HepG2 (cell line): ENCODE measurements at regions not wholly inside any gene's neighbourhood (a gene's known extent, or its start where the extent isn't known, plus 50 kb on each side); places are given as distances from the start of the nearest gene placed in this dataset.
A peak's percentile ranks its signal among the peaks of the same experiment; 100 is the strongest.

ENCODE experiments used
- ATAC-seq: fragments of 200-7000 bp; cut with Tn5 transposase; 3 replicates; pipeline ENCODE4 v1.9.1; 2020; ENCODE audit warnings: mild to moderate bottlenecking, moderate library complexity
- BruUV-seq: library from RNA; stranded (reverse); fragments of 400-500 nt; replicated peaks from 2 replicates; lab custom pipeline; 2021; lab: Mats Ljungman, UMichigan
- CTCF ChIA-PET: fragments of 300-600 bp; formaldehyde crosslinking; extraction: SDS; loops from one replicate; lab custom pipeline; 2021; ENCODE audit warnings: low total read pairs, inconsistent platforms, low intra/inter-chr PET ratio; lab: Yijun Ruan, JAX
- POLR2A ChIA-PET: fragments of 350-600 bp; sonication (Branson Sonifier 250); formaldehyde crosslinking; loops from one replicate; lab custom pipeline; 2020; ENCODE audit warnings: antibody characterized with exemption, inconsistent platforms; lab: Yijun Ruan, JAX
- DNase-seq: peaks from one replicate; pipeline ENCODE4 v3.0.0-alpha.2; 2015; ENCODE audit warnings: low spot score
- FAIRE-seq: peaks from 3 replicates; lab custom pipeline; 2011; peaks lifted over from hg19 to GRCh38; lab: Jason Lieb, UNC
- H2AFZ ChIP-seq: one replicate; pipeline ENCODE4 v1.6.1; 2011; ENCODE audit warnings: low read length, inconsistent platforms
- H3K27ac ChIP-seq: fragments of 300-600 bp; 3 replicates; pipeline ENCODE4 v1.8.0; 2011; ENCODE audit warnings: mixed run types, mild to moderate bottlenecking, mixed read lengths, low read length, inconsistent platforms; ENCODE audit not compliant: insufficient read depth; ENCODE audit errors: extremely low read length
- H3K27me3 ChIP-seq, 2 experiments: fragments of 200-600 bp in 1 of 2; 2 replicates in 1 of 2; 3 replicates in 1 of 2; pipeline versions ENCODE4 v1.6.0 to v1.8.0; 2011; ENCODE audit warnings: low read length in 2 of 2, mild to moderate bottlenecking in 2 of 2, moderate library complexity in 2 of 2, inconsistent platforms in 1 of 2; ENCODE audit not compliant: insufficient read depth in 2 of 2, control insufficient read depth in 1 of 2
- H3K36me3 ChIP-seq, 2 experiments: fragments of 200-600 bp in 1 of 2; replicated peaks in 1 of 2; 2 replicates in 1 of 2; 3 replicates in 1 of 2; pipeline versions ENCODE4 v1.5.1 to v1.8.0; 2011; ENCODE audit warnings: low read length in 2 of 2, inconsistent platforms in 1 of 2; ENCODE audit not compliant: insufficient read depth in 2 of 2, control insufficient read depth in 1 of 2
- H3K4me1 ChIP-seq: 2 replicates; pipeline ENCODE4 v1.5.1; 2012; ENCODE audit warnings: low read length, inconsistent platforms; ENCODE audit not compliant: insufficient read depth
- H3K4me2 ChIP-seq: 2 replicates; pipeline ENCODE4 v1.6.0; 2011; ENCODE audit warnings: low read depth, low read length, inconsistent platforms
- H3K4me3 ChIP-seq, 3 experiments: fragments of 200-600 bp in 1 of 3; sonication (generic), shearing (Covaris generic) in 1 of 3; replicated peaks in 1 of 3; 2 replicates each; pipeline ENCODE4 v1.5.1; 2011 to 2016; ENCODE audit warnings: low read length in 3 of 3, inconsistent platforms in 2 of 3, low read depth in 2 of 3, mild to moderate bottlenecking in 2 of 3, control low read depth in 1 of 3, mixed read lengths in 1 of 3; ENCODE audit not compliant: insufficient read depth in 1 of 3
- H3K79me2 ChIP-seq: one replicate; pipeline ENCODE4 v1.6.1; 2011; ENCODE audit warnings: low read length, inconsistent platforms; ENCODE audit not compliant: insufficient read depth
- H3K9ac ChIP-seq: 2 replicates; pipeline ENCODE4 v1.6.0; 2011; ENCODE audit warnings: mild to moderate bottlenecking, low read depth, low read length, inconsistent platforms; ENCODE audit not compliant: insufficient read depth
- H3K9me3 ChIP-seq: 2 replicates; pipeline ENCODE4 v1.5.1; 2012; ENCODE audit warnings: mild to moderate bottlenecking, low read length
- H4K20me1 ChIP-seq: 2 replicates; pipeline ENCODE4 v1.6.0; 2011; ENCODE audit warnings: inconsistent platforms, mild to moderate bottlenecking, low read length, moderate library complexity; ENCODE audit not compliant: insufficient read depth
- AHR ChIP-seq: IDR thresholded peaks from 2 replicates; pipeline ENCODE4 v1.6.1; 2018; ENCODE audit warnings: missing genetic modification reagents, missing compliant biosample characterization
- ATF7 ChIP-seq, 2 experiments: fragments of 450-650 bp in 1 of 2; sonication (generic) in 1 of 2; formaldehyde crosslinking in 1 of 2; IDR thresholded peaks; 2 replicates each; pipeline versions ENCODE4 v1.4.0 to v1.6.1; 2016 to 2020; ENCODE audit warnings: antibody characterized with exemption in 1 of 2, mild to moderate bottlenecking in 1 of 2, missing genetic modification reagents in 1 of 2
- ESRRA ChIP-seq: sonication (generic); formaldehyde crosslinking; IDR thresholded peaks from 2 replicates; pipeline ENCODE4 v1.5.1; 2020; ENCODE audit warnings: mild to moderate bottlenecking, low read depth, missing genetic modification reagents
- HOXA5 ChIP-seq: sonication (generic); formaldehyde crosslinking; IDR thresholded peaks from 2 replicates; pipeline ENCODE4 v1.4.0; 2020; ENCODE audit warnings: missing genetic modification reagents
- HOXA7 ChIP-seq: sonication (generic); formaldehyde crosslinking; IDR thresholded peaks from 2 replicates; pipeline ENCODE4 v1.8.1; 2022; ENCODE audit warnings: mild to moderate bottlenecking, missing genetic modification reagents, moderate library complexity
- KLF13 ChIP-seq: sonication (generic); formaldehyde crosslinking; IDR thresholded peaks from 2 replicates; pipeline ENCODE4 v1.4.0; 2020; ENCODE audit warnings: mild to moderate bottlenecking, missing genetic modification reagents
- LCORL ChIP-seq, 2 experiments: fragments of 450-650 bp in 1 of 2; sonication (generic) in 1 of 2; formaldehyde crosslinking in 1 of 2; IDR thresholded peaks; 2 replicates each; pipeline versions ENCODE4 v1.5.0 to v1.6.1; 2017 to 2020; ENCODE audit warnings: antibody characterized with exemption in 1 of 2, missing genetic modification reagents in 1 of 2
- NR2F6 ChIP-seq, 2 experiments: IDR thresholded peaks; 2 replicates each; pipeline ENCODE4 v1.6.1; 2016; ENCODE audit warnings: antibody characterized with exemption in 1 of 2, mild to moderate bottlenecking in 1 of 2
- POGZ ChIP-seq: sonication (generic); formaldehyde crosslinking; IDR thresholded peaks from 2 replicates; pipeline ENCODE4 v1.4.0; 2020; ENCODE audit warnings: mild to moderate bottlenecking, missing genetic modification reagents
- PPARG ChIP-seq: conservative IDR thresholded peaks from 2 replicates; pipeline ENCODE4 v1.6.1; 2016; ENCODE audit warnings: missing biosample characterization, missing genetic modification reagents
- SOX6 ChIP-seq, 2 experiments: fragments of 450-650 bp in 1 of 2; sonication (generic) in 1 of 2; formaldehyde crosslinking in 1 of 2; IDR thresholded peaks; 2 replicates each; pipeline versions ENCODE4 v1.4.0 to v1.6.1; 2017 to 2020; ENCODE audit warnings: antibody characterized with exemption in 1 of 2, mild to moderate bottlenecking in 1 of 2, missing genetic modification reagents in 1 of 2
- ZNF570 ChIP-seq: sonication (generic); formaldehyde crosslinking; IDR thresholded peaks from 2 replicates; pipeline ENCODE4 v1.4.0; 2020; ENCODE audit warnings: mild to moderate bottlenecking, missing genetic modification reagents, borderline replicate concordance
- ZNF629 ChIP-seq: sonication (generic); formaldehyde crosslinking; conservative IDR thresholded peaks from 2 replicates; pipeline ENCODE4 v1.5.0; 2020; ENCODE audit warnings: missing genetic modification reagents
- ZNF720 ChIP-seq: sonication (generic); formaldehyde crosslinking; IDR thresholded peaks from 2 replicates; pipeline ENCODE4 v1.4.0; 2020; ENCODE audit warnings: missing genetic modification reagents
- ZSCAN30 ChIP-seq: sonication (generic); formaldehyde crosslinking; IDR thresholded peaks from 2 replicates; pipeline ENCODE4 v1.5.0; 2020; ENCODE audit warnings: mild to moderate bottlenecking, missing genetic modification reagents
- WGBS: methylation state at CpG from one replicate; pipeline ENCODE4 v1.1.6; 2017; ENCODE audit warnings: low lambda C conversion rate; 5-methylcytosine and 5-hydroxymethylcytosine counted together
- in situ Hi-C: cut with HindIII; loops from 2 replicates; pipeline ENCODE4 v1.10.0; 2017; ENCODE audit warnings: low pct_unique_long_range_greater_than_20kb; ENCODE audit not compliant: extremely low pct_ligation_motif_present
- intact Hi-C: fragments of 100-400 bp; cut with micrococcal nuclease; formaldehyde crosslinking; loops from one replicate; pipeline ENCODE4 v1.10.0; 2022; ENCODE audit not compliant: unreplicated experiment
- TF ChIP-seq, protein P1 (sequence below), 2 experiments: sonication (generic) in 1 of 2; formaldehyde crosslinking in 1 of 2; IDR thresholded peaks; 2 replicates each; pipeline versions ENCODE4 v1.4.0 to v1.6.1; 2016 to 2020; ENCODE audit warnings: borderline replicate concordance in 1 of 2, low read depth in 1 of 2, mild to moderate bottlenecking in 1 of 2, missing genetic modification reagents in 1 of 2
- TF ChIP-seq, protein P2 (sequence below): sonication (generic); formaldehyde crosslinking; IDR thresholded peaks from 2 replicates; pipeline ENCODE4 v1.4.0; 2020; ENCODE audit warnings: missing genetic modification reagents
- TF ChIP-seq, protein P3 (sequence below): IDR thresholded peaks from 2 replicates; pipeline ENCODE4 v1.6.1; 2016

DNA sequence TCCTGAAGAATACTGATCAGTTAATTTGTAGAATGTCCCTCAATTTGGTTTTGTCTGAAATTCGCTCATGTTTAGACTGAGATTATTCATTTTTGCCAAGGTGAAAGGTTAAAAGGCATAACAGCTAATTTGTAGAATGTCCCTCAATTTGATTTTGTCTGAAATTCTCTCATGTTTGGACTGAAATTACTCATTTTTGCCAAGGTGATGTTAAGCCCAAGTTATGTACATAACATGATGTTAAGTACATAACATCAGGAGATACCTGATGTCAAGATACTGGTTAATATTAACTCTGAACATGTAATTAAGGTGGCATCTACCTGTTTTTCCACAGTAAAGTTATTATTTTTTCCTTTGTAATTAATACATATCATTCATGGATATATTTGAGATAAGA, 243.4 kb upstream of the PMFBP1 start:
- Histone ChIP-seq H3K36me3 (no peaks in the 10 kb centered on the region), H3K9ac (no peak overlapping the region), H3K27ac (peak overlapping the region; percentile 14), H3K4me1 (peaks cover 23% of the 10 kb centered on the region), H3K27me3 (no peaks in the 10 kb centered on the region), H3K4me3 (no peak overlapping the region), H4K20me1 (no peaks in the 10 kb centered on the region), H3K9me3 (no peaks in the 10 kb centered on the region), H3K4me2 (peak overlapping the region; percentile 16; the same call in 1 of the 2 replicates), H3K79me2 (no peaks in the 10 kb centered on the region), H2AFZ (no peak overlapping the region)
- in situ Hi-C loops, result no loop called here
- ChIA-PET POLR2A (no interaction called here), CTCF (no interaction called here)
- ATAC-seq (peak; percentile 52; the same call in 2 of the 3 replicates), FAIRE-seq (peak; percentile 18), DNase-seq (peak; percentile 25)
- BruUV-seq, result no TSS peak
- intact Hi-C loops, result no loop called here
- 77% methylated on average over 1 of the region's 1 CpG for WGBS
- TF ChIP-seq LCORL (IDR thresholded peaks at IDR 0.05) (peak; percentile 34; the same call in 1 of the 2 replicates), LCORL (CRISPR knock-in tag; IDR thresholded peaks at IDR 0.05) (no peak), SOX6 (IDR thresholded peaks at IDR 0.05) (no peak), SOX6 (CRISPR knock-in tag; IDR thresholded peaks at IDR 0.05) (0 out of 2 replicates have a peak, but pooled peaks have one; percentile 6), HOXA7 (CRISPR knock-in tag) (no peak), AHR (CRISPR knock-in tag) (no peak), ESRRA (CRISPR knock-in tag) (0 out of 2 replicates have a peak, but pooled peaks have one; percentile 37), ZSCAN30 (no peak), HOXA5 (CRISPR knock-in tag) (peak; percentile 20; the same call in 1 of the 2 replicates), ZNF570 (CRISPR knock-in tag) (no peak), POGZ (CRISPR knock-in tag) (no peak), ZNF720 (CRISPR knock-in tag) (no peak), NR2F6 (IDR thresholded peaks at IDR 0.05) (peak; percentile 51), NR2F6 (CRISPR knock-in tag; IDR thresholded peaks at IDR 0.05) (0 out of 2 replicates have a peak, but pooled peaks have one; percentile 40), KLF13 (no peak), ZNF629 (CRISPR knock-in tag) (no peak), PPARG (0 out of 2 replicates have a peak, but pooled peaks have one; percentile 44), ATF7 (IDR thresholded peaks at IDR 0.05) (no peak), ATF7 (CRISPR knock-in tag; IDR thresholded peaks at IDR 0.05) (no peak)
- TF ChIP-seq, protein P1, sequence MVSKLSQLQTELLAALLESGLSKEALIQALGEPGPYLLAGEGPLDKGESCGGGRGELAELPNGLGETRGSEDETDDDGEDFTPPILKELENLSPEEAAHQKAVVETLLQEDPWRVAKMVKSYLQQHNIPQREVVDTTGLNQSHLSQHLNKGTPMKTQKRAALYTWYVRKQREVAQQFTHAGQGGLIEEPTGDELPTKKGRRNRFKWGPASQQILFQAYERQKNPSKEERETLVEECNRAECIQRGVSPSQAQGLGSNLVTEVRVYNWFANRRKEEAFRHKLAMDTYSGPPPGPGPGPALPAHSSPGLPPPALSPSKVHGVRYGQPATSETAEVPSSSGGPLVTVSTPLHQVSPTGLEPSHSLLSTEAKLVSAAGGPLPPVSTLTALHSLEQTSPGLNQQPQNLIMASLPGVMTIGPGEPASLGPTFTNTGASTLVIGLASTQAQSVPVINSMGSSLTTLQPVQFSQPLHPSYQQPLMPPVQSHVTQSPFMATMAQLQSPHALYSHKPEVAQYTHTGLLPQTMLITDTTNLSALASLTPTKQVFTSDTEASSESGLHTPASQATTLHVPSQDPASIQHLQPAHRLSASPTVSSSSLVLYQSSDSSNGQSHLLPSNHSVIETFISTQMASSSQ (IDR thresholded peaks at IDR 0.05; ENCODE audit: low read depth), result peak; percentile 92
- TF ChIP-seq, protein P1 (CRISPR knock-in tag; IDR thresholded peaks at IDR 0.05; ENCODE audit: borderline replicate concordance), result peak; percentile 40; the same call in 1 of the 2 replicates
- TF ChIP-seq, protein P2, sequence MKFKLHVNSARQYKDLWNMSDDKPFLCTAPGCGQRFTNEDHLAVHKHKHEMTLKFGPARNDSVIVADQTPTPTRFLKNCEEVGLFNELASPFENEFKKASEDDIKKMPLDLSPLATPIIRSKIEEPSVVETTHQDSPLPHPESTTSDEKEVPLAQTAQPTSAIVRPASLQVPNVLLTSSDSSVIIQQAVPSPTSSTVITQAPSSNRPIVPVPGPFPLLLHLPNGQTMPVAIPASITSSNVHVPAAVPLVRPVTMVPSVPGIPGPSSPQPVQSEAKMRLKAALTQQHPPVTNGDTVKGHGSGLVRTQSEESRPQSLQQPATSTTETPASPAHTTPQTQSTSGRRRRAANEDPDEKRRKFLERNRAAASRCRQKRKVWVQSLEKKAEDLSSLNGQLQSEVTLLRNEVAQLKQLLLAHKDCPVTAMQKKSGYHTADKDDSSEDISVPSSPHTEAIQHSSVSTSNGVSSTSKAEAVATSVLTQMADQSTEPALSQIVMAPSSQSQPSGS (CRISPR knock-in tag), result 0 out of 2 replicates have a peak, but pooled peaks have one; percentile 33
- TF ChIP-seq, protein P3, sequence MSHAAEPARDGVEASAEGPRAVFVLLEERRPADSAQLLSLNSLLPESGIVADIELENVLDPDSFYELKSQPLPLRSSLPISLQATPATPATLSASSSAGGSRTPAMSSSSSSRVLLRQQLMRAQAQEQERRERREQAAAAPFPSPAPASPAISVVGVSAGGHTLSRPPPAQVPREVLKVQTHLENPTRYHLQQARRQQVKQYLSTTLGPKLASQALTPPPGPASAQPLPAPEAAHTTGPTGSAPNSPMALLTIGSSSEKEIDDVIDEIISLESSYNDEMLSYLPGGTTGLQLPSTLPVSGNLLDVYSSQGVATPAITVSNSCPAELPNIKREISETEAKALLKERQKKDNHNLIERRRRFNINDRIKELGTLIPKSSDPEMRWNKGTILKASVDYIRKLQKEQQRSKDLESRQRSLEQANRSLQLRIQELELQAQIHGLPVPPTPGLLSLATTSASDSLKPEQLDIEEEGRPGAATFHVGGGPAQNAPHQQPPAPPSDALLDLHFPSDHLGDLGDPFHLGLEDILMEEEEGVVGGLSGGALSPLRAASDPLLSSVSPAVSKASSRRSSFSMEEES, result 0 out of 2 replicates have a peak, but pooled peaks have one; percentile 39
